ENCODE measurements at regions not wholly inside any gene's neighbourhood (a gene's known extent, or its start where the extent isn't known, plus 50 kb on each side); places are given as distances from the start of the nearest gene placed in this dataset.

GRCh38 chr20:18999086-18999485 is 185.5 kb downstream of the SCP2D1 start:
- no peak for DNase-seq (ENCODE audit: low spot score)

DNA sequence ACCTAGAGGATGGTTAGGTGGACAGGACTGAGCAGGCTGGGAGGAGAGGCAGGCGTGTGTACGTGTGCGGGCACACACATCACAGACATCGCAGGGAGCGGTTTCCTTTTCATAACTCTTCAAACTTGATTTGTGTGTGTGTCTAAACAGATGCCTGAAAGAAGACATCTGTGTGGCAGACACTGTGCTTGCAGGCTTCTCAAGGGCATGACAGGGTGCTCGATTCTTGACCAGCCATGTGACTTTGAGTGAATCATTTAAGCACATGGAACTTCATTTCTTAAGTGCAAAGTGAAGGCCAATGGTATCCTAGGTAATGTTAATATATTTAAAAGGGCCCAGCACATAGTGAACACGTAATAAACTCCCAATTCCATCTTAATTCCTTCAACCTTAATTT is 186.5 kb downstream of the SCP2D1 start:
- DNase-seq (ENCODE audit: low spot score): no peak

- DNase-seq (ENCODE audit: low spot score): no peak
Measured at GRCh38 chr20:19001177-19001576, 187.6 kb downstream of the SCP2D1 start.

GRCh38 chr20:19003366-19004336 is 190.1 kb downstream of the SCP2D1 start:
- DNase-seq (ENCODE audit: low spot score): no peak

GRCh38 chr20:19004975-19005374 is 191.4 kb downstream of the SCP2D1 start:
- no peak for DNase-seq (ENCODE audit: low spot score)

- no peak for DNase-seq (ENCODE audit: low spot score)
Measured at GRCh38 chr20:19008497-19008896, 194.9 kb downstream of the SCP2D1 start.

- DNase-seq (ENCODE audit: low spot score): no peak
Measured at GRCh38 chr20:19009081-19009688, 195.6 kb downstream of the SCP2D1 start.

DNA sequence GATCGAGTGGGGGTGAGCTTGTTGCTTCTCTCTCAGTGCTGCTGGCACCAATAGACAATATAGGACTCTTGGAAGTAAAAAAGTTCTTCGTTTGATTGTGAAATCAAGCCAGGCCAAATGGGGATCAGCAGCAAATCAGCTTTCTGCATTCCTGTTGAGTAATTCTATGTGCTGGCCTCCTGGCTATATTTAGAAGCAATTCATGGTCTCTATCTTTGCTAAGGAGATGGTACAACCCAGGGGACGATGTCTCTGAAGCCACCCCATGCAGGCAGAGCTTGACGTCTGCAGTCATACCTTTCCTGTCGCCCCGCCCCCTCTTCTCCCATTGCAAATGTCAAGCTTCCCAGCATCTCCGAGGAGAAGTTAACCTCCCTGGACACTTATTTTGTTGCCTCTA is 199.1 kb downstream of the SCP2D1 start:
- no peak for DNase-seq (ENCODE audit: low spot score)

GRCh38 chr20:19013907-19014306 is 198.5 kb upstream of the SLC24A3 start:
- no peak for DNase-seq (ENCODE audit: low spot score)

DNA sequence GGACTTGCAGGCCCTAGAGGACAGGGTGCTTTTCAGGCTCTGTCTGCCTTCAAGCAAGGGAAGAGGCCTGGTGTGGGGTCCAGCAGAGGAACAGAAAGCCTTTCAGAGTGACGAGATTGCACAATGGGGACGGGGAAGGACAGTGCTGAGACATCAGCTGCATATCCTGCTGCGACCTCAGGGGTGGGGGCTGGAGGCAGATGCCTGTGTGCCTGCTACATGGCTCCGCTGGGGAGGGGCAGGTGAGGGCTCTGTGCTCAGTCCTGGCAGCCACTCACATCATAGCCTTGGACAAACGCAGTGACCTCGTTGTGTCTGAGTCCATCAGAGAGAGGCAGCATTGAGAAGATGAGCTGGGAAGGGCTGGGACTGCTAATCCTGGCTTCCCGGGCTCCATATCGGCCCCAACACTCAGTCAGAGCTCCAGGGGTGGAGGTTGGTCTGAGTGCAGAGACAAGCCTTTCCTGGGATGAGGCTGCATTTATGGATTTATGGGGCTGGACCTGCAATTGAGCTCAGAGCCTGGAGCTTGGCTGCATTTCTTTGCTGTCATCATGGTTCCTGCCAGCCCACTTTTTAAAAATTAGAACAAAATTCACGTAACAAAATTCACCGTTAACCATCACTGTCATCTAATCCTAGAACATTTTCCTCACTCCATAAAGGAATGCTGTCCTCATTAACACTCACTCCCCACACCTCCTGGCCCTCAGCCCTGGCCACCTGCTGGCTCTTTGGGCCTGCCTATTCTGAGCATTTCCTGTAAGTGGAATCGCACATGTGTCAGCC is 196.9 kb upstream of the SLC24A3 start:
- DNase-seq (ENCODE audit: low spot score): no peak

DNA sequence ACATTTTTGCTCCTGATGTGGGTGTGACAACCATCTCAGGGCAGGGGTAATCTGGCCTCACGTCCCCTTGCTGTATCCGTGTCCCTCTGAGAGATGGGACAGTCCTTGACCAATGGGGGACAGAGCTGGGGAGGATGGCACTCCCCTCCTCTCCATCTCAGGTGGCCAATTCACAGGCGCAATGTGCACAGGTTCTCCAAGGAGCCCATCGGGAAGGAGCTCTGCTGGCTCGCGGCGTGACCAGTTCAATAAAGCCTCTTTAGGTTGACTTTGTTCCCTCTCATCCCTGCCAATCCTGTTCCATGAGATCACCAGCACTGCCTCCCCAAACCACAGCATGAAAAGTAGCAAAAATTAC is 196.3 kb upstream of the SLC24A3 start:
- DNase-seq (ENCODE audit: low spot score): no peak

DNA sequence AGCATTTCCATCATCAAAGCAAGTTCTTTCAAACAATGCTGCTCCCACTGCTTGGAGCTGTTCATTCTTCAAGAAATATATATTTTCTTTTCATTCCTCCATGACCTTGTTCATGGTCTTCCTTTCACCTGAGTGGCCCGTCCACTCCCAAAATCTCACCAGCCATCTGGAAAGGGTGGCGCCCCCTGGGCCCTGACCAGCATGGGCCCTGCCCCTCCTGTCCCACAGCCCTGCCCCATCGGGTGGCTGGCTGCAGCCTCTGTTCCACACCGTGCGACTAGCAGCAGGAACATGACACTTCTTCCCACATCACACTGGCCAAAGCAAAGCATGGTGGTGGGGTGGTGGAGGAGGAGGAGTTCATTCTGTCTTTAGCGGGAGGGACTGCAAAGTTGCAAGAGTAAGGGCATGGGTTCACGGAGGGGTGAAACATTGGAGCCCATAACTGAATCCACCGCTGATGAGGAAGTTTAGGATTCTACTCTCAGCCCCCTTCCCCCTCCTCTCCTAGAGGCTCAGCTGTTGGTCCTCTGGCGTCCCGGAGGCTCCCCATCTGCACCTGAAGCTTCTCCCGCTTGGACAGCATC is 195.2 kb upstream of the SLC24A3 start:
- no peak for DNase-seq (ENCODE audit: low spot score)

DNA sequence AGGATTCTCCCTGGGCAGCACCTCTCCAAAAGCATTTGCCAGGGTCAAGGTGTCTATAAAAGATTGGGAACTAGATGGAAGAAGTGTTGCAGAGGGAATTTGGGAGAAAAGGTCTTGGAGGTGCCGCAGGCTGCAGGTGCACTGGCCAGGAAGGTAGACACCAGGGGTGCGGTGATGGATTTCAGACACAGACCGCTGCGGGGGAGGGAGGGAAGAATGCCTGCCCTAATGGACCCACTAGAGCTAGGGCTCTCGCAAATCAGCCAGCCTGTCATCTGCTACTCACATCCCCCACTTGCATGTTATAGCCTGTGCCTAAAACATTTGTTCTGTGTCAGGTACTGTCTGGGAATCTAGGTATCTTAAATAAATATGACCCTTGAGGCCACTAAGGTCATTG is 193.6 kb upstream of the SLC24A3 start:
- DNase-seq (ENCODE audit: low spot score): no peak

DNA sequence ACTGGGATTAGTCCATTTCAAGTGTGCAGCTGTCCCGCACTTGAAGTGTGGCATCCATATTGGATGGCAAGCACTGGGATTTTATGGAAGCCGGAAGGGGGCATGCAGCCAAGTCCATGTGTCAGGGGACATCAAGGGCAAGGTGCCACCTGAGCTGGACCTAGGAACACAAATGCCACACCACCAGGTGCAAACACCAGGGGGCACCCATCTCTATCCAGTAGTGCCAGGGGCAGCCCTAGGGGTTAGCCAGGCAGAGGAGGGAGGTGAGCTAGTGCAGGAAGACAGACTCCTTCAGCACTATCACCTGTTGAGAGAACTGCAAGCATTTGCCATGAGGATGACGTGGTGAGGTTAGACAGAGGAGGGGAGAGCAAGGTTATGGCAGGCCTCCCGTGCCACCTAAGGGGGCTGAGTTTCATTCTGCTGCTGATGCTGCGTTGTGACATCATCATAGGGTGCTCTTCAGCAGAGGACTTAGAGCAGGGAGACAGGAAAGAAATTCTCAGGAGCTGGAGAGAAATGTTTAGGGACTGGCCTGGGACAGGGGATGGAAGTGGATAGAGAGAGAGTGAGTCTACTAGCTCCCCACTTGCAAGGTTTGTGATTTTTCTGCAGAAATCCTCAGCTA is 192.6 kb upstream of the SLC24A3 start:
- no peak for DNase-seq (ENCODE audit: low spot score)

DNA sequence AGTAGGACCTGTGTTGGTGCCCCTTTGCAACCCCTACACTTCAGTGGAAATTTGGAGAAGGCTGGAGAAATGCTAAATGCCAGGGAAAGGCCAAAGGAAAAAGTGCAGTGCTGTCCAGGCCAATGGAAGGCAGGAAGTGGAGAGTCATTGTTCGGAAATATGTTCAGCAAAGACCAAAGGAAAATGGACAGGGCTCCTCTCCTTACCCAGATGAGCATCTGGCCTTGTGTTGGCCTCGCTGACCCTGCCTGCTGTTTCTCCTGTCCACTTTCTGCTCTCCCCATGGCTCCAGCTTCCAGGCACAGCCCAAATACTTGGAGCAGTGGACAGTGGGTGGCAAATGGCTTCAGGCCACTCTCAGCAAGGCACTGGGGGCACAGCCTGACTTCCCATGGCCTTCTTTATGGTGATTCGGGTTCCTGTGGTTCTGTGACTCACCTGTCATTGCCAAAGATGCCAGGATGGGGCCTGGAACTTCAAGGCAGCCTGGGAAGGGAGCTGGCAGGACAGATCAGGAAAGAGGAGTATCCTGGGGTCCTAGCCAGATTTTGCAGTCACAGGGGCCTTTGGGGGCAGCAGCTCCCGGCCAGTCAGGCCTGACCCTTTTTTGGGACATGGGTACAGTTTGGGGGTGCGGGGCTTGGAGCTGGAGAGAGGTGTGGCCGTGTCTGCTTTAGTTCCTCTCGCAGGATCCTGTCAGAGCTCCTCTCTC is 190.9 kb upstream of the SLC24A3 start:
- DNase-seq (ENCODE audit: low spot score): no peak

GRCh38 chr20:19022118-19022575 is 190.3 kb upstream of the SLC24A3 start:
- DNase-seq (ENCODE audit: low spot score): no peak

DNA sequence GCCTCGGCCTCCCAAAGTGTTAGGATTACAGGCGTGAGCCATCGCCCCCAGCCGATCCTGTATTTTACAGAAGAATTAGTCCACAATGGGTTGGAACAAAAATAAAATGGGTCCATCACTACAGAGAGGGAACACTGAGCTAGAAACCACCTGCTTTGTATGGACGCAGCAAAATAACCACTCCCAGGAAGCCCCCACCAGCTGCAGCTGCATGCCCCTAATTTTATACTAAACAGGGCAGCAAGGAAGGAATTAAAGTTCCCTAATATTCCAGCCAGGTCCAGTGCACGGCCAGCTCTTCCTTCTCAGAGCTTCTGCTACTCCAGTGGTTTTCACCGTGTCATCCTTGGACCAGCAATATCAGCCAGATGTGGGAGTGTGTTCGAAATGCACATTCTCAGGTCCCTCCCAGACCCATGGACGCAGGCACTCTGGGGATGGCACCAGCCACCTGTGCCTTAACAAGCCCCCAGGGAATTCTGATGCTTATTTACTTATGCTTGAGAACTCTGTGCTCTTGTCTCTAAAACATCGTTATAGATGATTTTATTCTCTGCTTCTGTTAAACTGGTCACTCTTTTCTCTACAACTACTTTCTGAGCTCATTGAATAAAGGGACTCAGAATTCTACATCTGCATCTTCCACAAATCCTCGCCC is 189.5 kb upstream of the SLC24A3 start:
- no peak for DNase-seq (ENCODE audit: low spot score)

GRCh38 chr20:19024296-19025035 is 188.0 kb upstream of the SLC24A3 start:
- DNase-seq (ENCODE audit: low spot score): no peak

- DNase-seq (ENCODE audit: low spot score): no peak
Measured at GRCh38 chr20:19025430-19026120, 186.9 kb upstream of the SLC24A3 start.
